HCT116 (cell line): ENCODE measurements at regions not wholly inside any gene's neighbourhood (a gene's known extent, or its start where the extent isn't known, plus 50 kb on each side); places are given as distances from the start of the nearest gene placed in this dataset.

Experiments
- ATAC-seq: fragments of 200-7000 bp; cut with Tn5 transposase; 2 replicates; pipeline ENCODE4 v1.9.1; 2020; ENCODE audit warnings: mild to moderate bottlenecking, moderate library complexity
- BruUV-seq: library from RNA; stranded (reverse); fragments of 400-500 nt; replicated peaks from 2 replicates; lab custom pipeline; 2021; lab: Mats Ljungman, UMichigan
- CTCF ChIA-PET: fragments of 300-600 bp; sonication (Branson Sonifier 250); formaldehyde crosslinking; loops from one replicate; lab custom pipeline; 2021; ENCODE audit warnings: antibody characterized with exemption; lab: Charles Lee
- POLR2A ChIA-PET: fragments of 300-600, 350-600 bp; sonication (Branson Sonifier 250); formaldehyde crosslinking; loops from one replicate; lab custom pipeline; 2021; ENCODE audit warnings: antibody characterized with exemption; lab: Charles Lee
- RAD21 ChIA-PET, 2 experiments: fragments of 300-600 bp; sonication (Branson Sonifier 250); formaldehyde crosslinking; loops; one replicate each; lab custom pipeline; 2023; ENCODE audit warnings: low total read pairs in 2 of 2; ENCODE audit not compliant: uncharacterized antibody in 2 of 2, unreplicated experiment in 2 of 2, low non-redundant PET in 1 of 2; lab: Charles Lee
- DNase-seq: peaks from one replicate; pipeline ENCODE4 v3.0.0-alpha.2; 2010; ENCODE audit warnings: low read depth, low spot score
- H2AFZ ChIP-seq: fragments of 200-600 bp; shearing (Covaris generic), sonication (generic); 2 replicates; pipeline ENCODE4 v1.6.1; 2017; ENCODE audit warnings: low read depth, mixed run types, mixed read lengths, antibody characterized with exemption, low read length; ENCODE audit not compliant: poor library complexity, severe bottlenecking
- H3K27ac ChIP-seq: 2 replicates; pipeline ENCODE4 v1.5.1; 2012; ENCODE audit warnings: low read depth, low read length
- H3K27me3 ChIP-seq: fragments of 200-600 bp; sonication (generic); 2 replicates; pipeline ENCODE4 v1.6.1; 2016; ENCODE audit warnings: mixed run types, low read length, mixed read lengths; ENCODE audit not compliant: insufficient read depth
- H3K36me3 ChIP-seq, 2 experiments: fragments of 200-500 bp in 1 of 2; fragments of 200-600 bp in 1 of 2; sonication (Bioruptor generic) in 1 of 2; sonication (generic) in 1 of 2; 2 replicates each; pipeline versions ENCODE4 v1.5.1 to v1.6.1; 2014 to 2016; ENCODE audit warnings: low read length in 2 of 2, inconsistent platforms in 1 of 2, mixed read lengths in 1 of 2, mixed run types in 1 of 2; ENCODE audit not compliant: insufficient read depth in 2 of 2, control insufficient read depth in 1 of 2
- H3K4me1 ChIP-seq, 2 experiments: fragments of 200-600 bp in 1 of 2; sonication (generic) in 1 of 2; 2 replicates each; pipeline versions ENCODE4 v1.5.1 to v1.6.1; 2012 to 2017; ENCODE audit warnings: low read length in 2 of 2, inconsistent platforms in 1 of 2, mild to moderate bottlenecking in 1 of 2, mixed read lengths in 1 of 2, mixed run types in 1 of 2, moderate library complexity in 1 of 2; ENCODE audit not compliant: insufficient read depth in 2 of 2, control insufficient read depth in 1 of 2
- H3K4me2 ChIP-seq: fragments of 200-600 bp; sonication (generic); 2 replicates; pipeline ENCODE4 v1.6.1; 2017; ENCODE audit warnings: mixed run types, low read length, mixed read lengths
- H3K4me3 ChIP-seq, 2 experiments: fragments of 200-600 bp in 1 of 2; sonication (generic) in 1 of 2; replicated peaks in 1 of 2; 2 replicates each; pipeline ENCODE4 v1.5.1; 2011 to 2016; ENCODE audit warnings: low read length in 2 of 2, control low read depth in 1 of 2, low read depth in 1 of 2, mild to moderate bottlenecking in 1 of 2, mixed read lengths in 1 of 2, mixed run types in 1 of 2
- H3K79me2 ChIP-seq: fragments of 200-600 bp; sonication (generic); 2 replicates; pipeline ENCODE4 v1.6.1; 2017; ENCODE audit warnings: mild to moderate bottlenecking, mixed run types, low read length, moderate library complexity, mixed read lengths; ENCODE audit not compliant: insufficient read depth
- H3K9ac ChIP-seq: fragments of 200-600 bp; sonication (generic); 2 replicates; pipeline ENCODE4 v1.6.1; 2016; ENCODE audit warnings: low read length, mixed read lengths
- H3K9me2 ChIP-seq: fragments of 200-600 bp; sonication (generic), shearing (Covaris generic); 2 replicates; pipeline ENCODE4 v1.6.1; 2017; ENCODE audit warnings: mixed run types, mild to moderate bottlenecking, moderate library complexity; ENCODE audit not compliant: insufficient read depth
- H3K9me3 ChIP-seq, 2 experiments: fragments of 200-500 bp in 1 of 2; fragments of 200-600 bp in 1 of 2; sonication (Bioruptor generic) in 1 of 2; sonication (generic) in 1 of 2; 2 replicates each; pipeline ENCODE4 v1.6.1; 2014 to 2017; ENCODE audit warnings: low read length in 2 of 2, mixed read lengths in 2 of 2, inconsistent platforms in 1 of 2, low read depth in 1 of 2, mild to moderate bottlenecking in 1 of 2, mixed run types in 1 of 2, moderate library complexity in 1 of 2; ENCODE audit not compliant: control insufficient read depth in 1 of 2, insufficient read depth in 1 of 2
- H4K20me1 ChIP-seq: fragments of 200-600 bp; sonication (generic), shearing (Covaris generic); 2 replicates; pipeline ENCODE4 v1.6.1; 2017; ENCODE audit warnings: mixed run types, mild to moderate bottlenecking, moderate library complexity; ENCODE audit not compliant: insufficient read depth
- CEBPB ChIP-seq: IDR thresholded peaks from 2 replicates; pipeline ENCODE4 v1.6.1; 2012; ENCODE audit warnings: low read depth
- EGR1 ChIP-seq: IDR thresholded peaks from 2 replicates; pipeline ENCODE4 v1.6.1; 2012; ENCODE audit warnings: low read depth
- FOSL1 ChIP-seq: IDR thresholded peaks from 2 replicates; pipeline ENCODE4 v1.6.1; 2012; ENCODE audit warnings: low read depth
- JUND ChIP-seq: IDR thresholded peaks from 2 replicates; pipeline ENCODE4 v1.6.1; 2012
- SRF ChIP-seq: IDR thresholded peaks from 2 replicates; pipeline ENCODE4 v1.6.1; 2012; ENCODE audit warnings: low read depth
- TCF7L2 ChIP-seq: IDR thresholded peaks from 2 replicates; pipeline ENCODE4 v1.7.0; 2011; ENCODE audit warnings: borderline replicate concordance, inconsistent platforms; ENCODE audit not compliant: insufficient read depth, insufficient read length; ENCODE audit errors: extremely low read depth
- YY1 ChIP-seq: IDR thresholded peaks from 2 replicates; pipeline ENCODE4 v1.6.1; 2011; ENCODE audit warnings: low read length, low read depth, moderate library complexity, mild to moderate bottlenecking; ENCODE audit not compliant: insufficient replicate concordance; ENCODE audit errors: extremely low read depth
- ZFX ChIP-seq: fragments of 450-650 bp; IDR thresholded peaks from 2 replicates; pipeline ENCODE4 v1.6.1; 2017
- ZNF274 ChIP-seq: fragments of 200-500 bp; sonication (Bioruptor generic); IDR thresholded peaks from 2 replicates; pipeline ENCODE4 v1.6.1; 2014; ENCODE audit warnings: mild to moderate bottlenecking, low read depth, low read length, inconsistent platforms
- intact Hi-C: fragments of 100-400 bp; cut with micrococcal nuclease; formaldehyde crosslinking; loops from 2 replicates; pipeline ENCODE4 v1.10.0; 2022
- TF ChIP-seq, protein P1 (sequence below): IDR thresholded peaks from 2 replicates; pipeline ENCODE4 v1.6.1; 2012
- TF ChIP-seq, protein P2 (sequence below), 3 experiments: fragments of 200-600 bp in 1 of 3; sonication (generic) in 1 of 3; IDR thresholded peaks in 2 of 3; conservative IDR thresholded peaks in 1 of 3; 2 replicates each; pipeline ENCODE4 v1.5.1; 2012 to 2017; ENCODE audit warnings: low read depth in 2 of 3, low read length in 2 of 3, antibody characterized with exemption in 1 of 3, borderline replicate concordance in 1 of 3, control low read depth in 1 of 3, mild to moderate bottlenecking in 1 of 3, mixed read lengths in 1 of 3, mixed run types in 1 of 3, moderate library complexity in 1 of 3; ENCODE audit not compliant: insufficient read depth in 1 of 3
- TF ChIP-seq, protein P3 (sequence below): IDR thresholded peaks from 2 replicates; pipeline ENCODE4 v1.6.1; 2011; ENCODE audit warnings: mild to moderate bottlenecking, low read length, moderate library complexity; ENCODE audit not compliant: insufficient replicate concordance; ENCODE audit errors: extremely low read depth
- TF ChIP-seq, protein P4 (sequence below): IDR thresholded peaks from 2 replicates; pipeline ENCODE4 v1.6.1; 2012

DNA sequence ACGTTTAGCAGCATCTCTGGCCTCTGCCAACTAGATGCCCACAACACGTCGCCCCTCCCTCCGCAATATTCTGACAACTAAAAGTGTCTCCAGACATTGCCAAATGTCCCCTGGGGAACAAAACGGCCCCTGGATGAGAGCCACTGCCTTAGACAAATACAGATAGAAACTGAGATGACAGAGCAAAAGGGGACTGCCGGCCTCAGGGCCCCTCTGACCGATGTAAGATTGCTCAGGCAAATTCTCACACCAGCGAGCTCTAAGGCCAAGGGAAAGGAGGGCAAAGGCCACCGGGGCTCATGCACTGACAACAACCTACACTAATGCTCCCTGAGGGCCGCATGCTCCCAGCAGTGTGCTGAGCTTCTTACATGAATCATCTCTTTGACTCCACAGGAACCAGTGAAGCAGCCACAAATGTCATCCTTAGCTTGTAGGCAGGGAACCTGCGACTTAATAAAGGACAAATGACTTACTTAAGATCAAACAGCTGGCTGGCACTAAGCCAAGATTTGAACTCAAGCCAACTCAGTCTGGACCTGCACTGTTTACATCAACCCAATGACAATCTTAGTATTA, 228.5 kb downstream of the TTC32 start:
- Histone ChIP-seq H3K4me1 (peaks cover 3 to 19% of the 10 kb centered on the region in 2 experiments; a peak in 2 of 4 replicates), H3K9me2 (no peaks in the 10 kb centered on the region), H3K4me3 (no peak overlapping the region), H4K20me1 (no peaks in the 10 kb centered on the region), H3K36me3 (no peaks in the 10 kb centered on the region), H2AFZ (no peak overlapping the region), H3K79me2 (no peaks in the 10 kb centered on the region), H3K27ac (no peak overlapping the region), H3K4me2 (no peak overlapping the region), H3K9ac (no peak overlapping the region), H3K27me3 (no peaks in the 10 kb centered on the region), H3K9me3 (no peaks in the 10 kb centered on the region)
- DNase-seq (no peak), ATAC-seq (peak; percentile 30; the same call in 1 of the 2 replicates)
- no peak for TF ChIP-seq CEBPB
- TF ChIP-seq ZFX = no peak
- TF ChIP-seq JUND = no peak
- no peak for TF ChIP-seq EGR1
- TF ChIP-seq, protein P1, sequence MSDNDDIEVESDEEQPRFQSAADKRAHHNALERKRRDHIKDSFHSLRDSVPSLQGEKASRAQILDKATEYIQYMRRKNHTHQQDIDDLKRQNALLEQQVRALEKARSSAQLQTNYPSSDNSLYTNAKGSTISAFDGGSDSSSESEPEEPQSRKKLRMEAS = no peak; the same call in 1 of the 2 replicates
- TF ChIP-seq SRF = no peak
- no peak for TF ChIP-seq ZNF274
- no peak for TF ChIP-seq FOSL1
- CTCF ChIA-PET = no interaction called here
- POLR2A ChIA-PET = no interaction called here
- RAD21 ChIA-PET = no interaction called here
- BruUV-seq = no TSS peak
- intact Hi-C loops = loop anchor here (5.0 kb wide), 1 partner anchor 189 kb away; no protein-coding TSS in a partner anchor

DNA sequence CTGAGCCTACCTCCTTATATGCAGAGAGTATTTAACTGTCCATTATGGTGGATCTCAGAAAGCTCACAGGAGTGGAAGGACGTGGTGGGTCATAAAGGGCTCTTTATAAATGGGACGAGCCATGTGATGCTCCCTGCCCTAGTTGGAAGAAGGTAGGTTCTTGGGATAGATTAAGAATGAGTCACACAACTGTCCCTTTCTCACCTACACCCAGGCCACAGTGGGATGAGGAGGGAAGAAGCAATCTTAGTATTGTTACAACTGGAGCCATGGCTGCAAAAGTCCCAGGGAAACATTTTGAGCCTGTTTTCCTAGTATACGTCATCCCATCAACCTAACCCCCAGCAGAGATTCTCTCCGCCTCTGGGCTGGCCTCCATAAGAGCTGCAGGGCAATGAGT, 229.9 kb downstream of the TTC32 start:
- CTCF ChIA-PET = no interaction called here
- no peak for ATAC-seq
- H3K4me3 ChIP-seq = no peak overlapping the region
- intact Hi-C loops = loop anchor here (5.0 kb wide), 1 partner anchor 190 kb away; no protein-coding TSS in a partner anchor
- RAD21 ChIA-PET = no interaction called here
- POLR2A ChIA-PET = interaction anchor here (0.6 kb wide), 1 partner anchor 16 kb away, joined by 3 read pairs; no protein-coding TSS in a partner anchor
- no peaks in the 10 kb centered on the region for H3K27me3 ChIP-seq
- H3K9me3 ChIP-seq = no peaks in the 10 kb centered on the region
- no peak overlapping the region for H3K9ac ChIP-seq
- no peaks in the 10 kb centered on the region for H4K20me1 ChIP-seq
- H3K27ac ChIP-seq = no peak overlapping the region
- H3K4me2 ChIP-seq = peak overlapping the region; percentile 23
- no peaks in the 10 kb centered on the region for H3K9me2 ChIP-seq
- no TSS peak for BruUV-seq
- no peaks in the 10 kb centered on the region for H3K36me3 ChIP-seq
- H3K4me1 ChIP-seq = peaks cover 3 to 19% of the 10 kb centered on the region in 2 experiments; a peak in 2 of 4 replicates
- DNase-seq = no peak
- no peak overlapping the region for H2AFZ ChIP-seq
- no peaks in the 10 kb centered on the region for H3K79me2 ChIP-seq
- TF ChIP-seq, protein P2, sequence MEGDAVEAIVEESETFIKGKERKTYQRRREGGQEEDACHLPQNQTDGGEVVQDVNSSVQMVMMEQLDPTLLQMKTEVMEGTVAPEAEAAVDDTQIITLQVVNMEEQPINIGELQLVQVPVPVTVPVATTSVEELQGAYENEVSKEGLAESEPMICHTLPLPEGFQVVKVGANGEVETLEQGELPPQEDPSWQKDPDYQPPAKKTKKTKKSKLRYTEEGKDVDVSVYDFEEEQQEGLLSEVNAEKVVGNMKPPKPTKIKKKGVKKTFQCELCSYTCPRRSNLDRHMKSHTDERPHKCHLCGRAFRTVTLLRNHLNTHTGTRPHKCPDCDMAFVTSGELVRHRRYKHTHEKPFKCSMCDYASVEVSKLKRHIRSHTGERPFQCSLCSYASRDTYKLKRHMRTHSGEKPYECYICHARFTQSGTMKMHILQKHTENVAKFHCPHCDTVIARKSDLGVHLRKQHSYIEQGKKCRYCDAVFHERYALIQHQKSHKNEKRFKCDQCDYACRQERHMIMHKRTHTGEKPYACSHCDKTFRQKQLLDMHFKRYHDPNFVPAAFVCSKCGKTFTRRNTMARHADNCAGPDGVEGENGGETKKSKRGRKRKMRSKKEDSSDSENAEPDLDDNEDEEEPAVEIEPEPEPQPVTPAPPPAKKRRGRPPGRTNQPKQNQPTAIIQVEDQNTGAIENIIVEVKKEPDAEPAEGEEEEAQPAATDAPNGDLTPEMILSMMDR (IDR thresholded peaks at IDR 0.05 in 2 of 3, conservative IDR thresholded peaks at IDR 0.05 in 1 of 3; ENCODE audit: borderline replicate concordance in 1 of 3, insufficient read depth in 1 of 3, low read depth in 2 of 3, low read length in 2 of 3) = no peak
- TF ChIP-seq CEBPB = no peak
- TF ChIP-seq, protein P3, sequence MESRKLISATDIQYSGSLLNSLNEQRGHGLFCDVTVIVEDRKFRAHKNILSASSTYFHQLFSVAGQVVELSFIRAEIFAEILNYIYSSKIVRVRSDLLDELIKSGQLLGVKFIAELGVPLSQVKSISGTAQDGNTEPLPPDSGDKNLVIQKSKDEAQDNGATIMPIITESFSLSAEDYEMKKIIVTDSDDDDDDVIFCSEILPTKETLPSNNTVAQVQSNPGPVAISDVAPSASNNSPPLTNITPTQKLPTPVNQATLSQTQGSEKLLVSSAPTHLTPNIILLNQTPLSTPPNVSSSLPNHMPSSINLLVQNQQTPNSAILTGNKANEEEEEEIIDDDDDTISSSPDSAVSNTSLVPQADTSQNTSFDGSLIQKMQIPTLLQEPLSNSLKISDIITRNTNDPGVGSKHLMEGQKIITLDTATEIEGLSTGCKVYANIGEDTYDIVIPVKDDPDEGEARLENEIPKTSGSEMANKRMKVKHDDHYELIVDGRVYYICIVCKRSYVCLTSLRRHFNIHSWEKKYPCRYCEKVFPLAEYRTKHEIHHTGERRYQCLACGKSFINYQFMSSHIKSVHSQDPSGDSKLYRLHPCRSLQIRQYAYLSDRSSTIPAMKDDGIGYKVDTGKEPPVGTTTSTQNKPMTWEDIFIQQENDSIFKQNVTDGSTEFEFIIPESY = no peak
- no peak for TF ChIP-seq YY1
- TF ChIP-seq, protein P4, sequence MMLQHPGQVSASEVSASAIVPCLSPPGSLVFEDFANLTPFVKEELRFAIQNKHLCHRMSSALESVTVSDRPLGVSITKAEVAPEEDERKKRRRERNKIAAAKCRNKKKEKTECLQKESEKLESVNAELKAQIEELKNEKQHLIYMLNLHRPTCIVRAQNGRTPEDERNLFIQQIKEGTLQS = no peak
- no peak for TF ChIP-seq TCF7L2
- no peak for TF ChIP-seq JUND
- TF ChIP-seq FOSL1 = no peak
- TF ChIP-seq SRF = no peak
- TF ChIP-seq ZNF274 = no peak
